Skeletal muscle tissue (tissue), 3 donors: ENCODE measurements at regions not wholly inside any gene's neighbourhood (a gene's known extent, or its start where the extent isn't known, plus 50 kb on each side); places are given as distances from the start of the nearest gene placed in this dataset.
"Not testable (repeated sequence)": the region's sequence is repeated elsewhere in the genome, so short reads cannot be mapped to it uniquely, and the experiment has no call there.

Source experiments
- H3K27ac ChIP-seq: one replicate; pipeline ENCODE4 v1.7.0; 2013; ENCODE audit warnings: mild to moderate bottlenecking, low read depth, low read length, inconsistent platforms
- H3K27me3 ChIP-seq, 3 donors: one replicate each; pipeline ENCODE4 v1.7.0; 2013; ENCODE audit warnings: low read length in 3 of 3; ENCODE audit not compliant: control insufficient read depth in 3 of 3, insufficient read depth in 3 of 3
- H3K36me3 ChIP-seq, 3 donors: one replicate each; pipeline ENCODE4 v1.7.0; 2013; ENCODE audit warnings: low read length in 3 of 3; ENCODE audit not compliant: control insufficient read depth in 3 of 3, insufficient read depth in 3 of 3
- H3K4me1 ChIP-seq, 3 donors: one replicate each; pipeline ENCODE4 v1.7.0; 2013; ENCODE audit warnings: low read length in 3 of 3, mild to moderate bottlenecking in 3 of 3; ENCODE audit not compliant: control insufficient read depth in 3 of 3, insufficient read depth in 3 of 3
- H3K4me3 ChIP-seq, 3 donors: one replicate each; pipeline ENCODE4 v1.7.0; 2013; ENCODE audit warnings: low read length in 3 of 3
- H3K9ac ChIP-seq, 3 donors: one replicate each; pipeline ENCODE4 v1.7.0; 2013; ENCODE audit warnings: low read length in 3 of 3, mild to moderate bottlenecking in 3 of 3, moderate library complexity in 2 of 3, low read depth in 1 of 3
- H3K9me3 ChIP-seq, 3 donors: one replicate each; pipeline ENCODE4 v1.7.0; 2013; ENCODE audit warnings: low read length in 3 of 3; ENCODE audit not compliant: control insufficient read depth in 3 of 3
- donor health status: Osteomylitis.

GRCh38 chr4:9602389-9602914 lies 158.2 kb downstream of the DEFB131A start:
- Histone ChIP-seq H3K9ac (no peak overlapping the region), H3K27ac (no peak overlapping the region), H3K9me3 (no peaks in the 10 kb centered on the region), H3K27me3 (no peaks in the 10 kb centered on the region), H3K4me1 (peaks cover 0 to 5% (median 0%) of the 10 kb centered on the region in 3 donors), H3K4me3 (no peak overlapping the region), H3K36me3 (no peaks in the 10 kb centered on the region)

- not testable (repeated sequence) for H3K27me3 ChIP-seq, H3K9me3 ChIP-seq, H3K4me1 ChIP-seq, H3K36me3 ChIP-seq
- Histone ChIP-seq H3K9ac (peak overlapping the region in 1 of 3 donors; percentile 45), H3K4me3 (peak overlapping the region in 2 of 3 donors; percentile 54 to 56), H3K27ac (peak overlapping the region; percentile 12)
These were observed 160.0 kb downstream of the DEFB131A start for GRCh38 chr4:9604031-9604892.

GRCh38 chr4:9604893-9605190 lies 160.6 kb downstream of the DEFB131A start:
- not testable (repeated sequence) for H3K9me3 ChIP-seq, H3K4me3 ChIP-seq, H3K9ac ChIP-seq, H3K36me3 ChIP-seq, H3K27me3 ChIP-seq, H3K4me1 ChIP-seq
- H3K27ac ChIP-seq = peak overlapping the region; percentile 12

GRCh38 chr4:9608300-9608699 lies 164.1 kb downstream of the DEFB131A start:
- Histone ChIP-seq H3K4me1 (peaks cover 0 to 5% (median 0%) of the 10 kb centered on the region in 3 donors), H3K27me3 (no peaks in the 10 kb centered on the region), H3K9me3 (no peaks in the 10 kb centered on the region), H3K36me3 (no peaks in the 10 kb centered on the region), H3K27ac (no peak overlapping the region), H3K9ac (no peak overlapping the region), H3K4me3 (no peak overlapping the region)

GRCh38 chr4:9610321-9610720 lies 166.1 kb downstream of the DEFB131A start:
- H3K27ac ChIP-seq, H3K9ac ChIP-seq, H3K9me3 ChIP-seq, H3K4me3 ChIP-seq, H3K36me3 ChIP-seq, H3K27me3 ChIP-seq, H3K4me1 ChIP-seq: not testable (repeated sequence)

GRCh38 chr4:9611101-9611500 lies 166.9 kb downstream of the DEFB131A start:
- H3K36me3 ChIP-seq = no peaks in the 10 kb centered on the region
- H3K4me3 ChIP-seq = no peak overlapping the region
- no peaks in the 10 kb centered on the region for H3K4me1 ChIP-seq
- no peaks in the 10 kb centered on the region for H3K27me3 ChIP-seq
- no peak overlapping the region for H3K9ac ChIP-seq
- no peak overlapping the region for H3K27ac ChIP-seq
- H3K9me3 ChIP-seq = no peaks in the 10 kb centered on the region

- H3K27ac ChIP-seq, H3K9ac ChIP-seq, H3K36me3 ChIP-seq, H3K4me1 ChIP-seq, H3K9me3 ChIP-seq, H3K4me3 ChIP-seq, H3K27me3 ChIP-seq: not testable (repeated sequence)
These were observed 145.0 kb upstream of the DRD5 start for GRCh38 chr4:9636411-9636810.

GRCh38 chr4:9659678-9660077 lies 121.8 kb upstream of the DRD5 start:
- H3K4me3 ChIP-seq, H3K4me1 ChIP-seq, H3K9ac ChIP-seq, H3K36me3 ChIP-seq, H3K9me3 ChIP-seq, H3K27me3 ChIP-seq, H3K27ac ChIP-seq: not testable (repeated sequence)

GRCh38 chr4:9660955-9661354 lies 120.5 kb upstream of the DRD5 start:
- H3K27ac ChIP-seq, H3K4me1 ChIP-seq, H3K27me3 ChIP-seq, H3K36me3 ChIP-seq, H3K4me3 ChIP-seq, H3K9me3 ChIP-seq, H3K9ac ChIP-seq: not testable (repeated sequence)

- H3K27ac ChIP-seq, H3K36me3 ChIP-seq, H3K9me3 ChIP-seq, H3K4me3 ChIP-seq, H3K4me1 ChIP-seq, H3K9ac ChIP-seq, H3K27me3 ChIP-seq: not testable (repeated sequence)
These were observed 110.7 kb upstream of the DRD5 start for GRCh38 chr4:9670725-9671124.
